ENCODE measurements at regions not wholly inside any gene's neighbourhood (a gene's known extent, or its start where the extent isn't known, plus 50 kb on each side); places are given as distances from the start of the nearest gene placed in this dataset.

- WGBS, 2 donors = 87 to 90% methylated on average over 9 of the region's 9 CpGs
- no peak for ATAC-seq (ENCODE audit: low FRiP score in 2 of 2)
Observed at GRCh38 chr18:69217196-69218000, 183.3 kb upstream of the DOK6 start.

DNA sequence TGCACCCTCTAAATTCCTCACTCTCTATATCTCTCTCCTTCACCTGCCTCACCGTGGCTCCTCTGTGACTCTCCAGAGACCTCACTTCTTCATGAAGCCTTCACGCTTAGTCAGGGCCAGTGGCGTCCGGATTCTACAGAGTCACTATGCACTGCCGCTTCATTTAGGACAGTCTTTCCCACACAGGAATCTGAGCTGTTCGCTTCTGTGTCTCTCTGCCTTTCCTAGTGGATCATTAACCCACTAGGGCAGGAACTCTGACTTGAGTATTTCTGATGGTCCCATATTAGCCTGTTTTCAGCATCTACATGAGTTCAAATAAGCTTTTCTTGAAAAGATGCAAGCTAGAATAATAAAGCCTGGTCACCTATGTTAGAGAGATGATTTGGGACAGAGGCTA, 180.2 kb upstream of the DOK6 start:
- WGBS, 2 donors = 84 to 89% methylated on average over 6 of the region's 6 CpGs
- Histone ChIP-seq H3K36me3 (no peaks in the 10 kb centered on the region), H3K4me1 (no peaks in the 10 kb centered on the region), H3K9me3 (no peaks in the 10 kb centered on the region), H3K4me3 (no peak overlapping the region), H3K27ac (no peak overlapping the region), H3K27me3 (no peaks in the 10 kb centered on the region)
- TF ChIP-seq POLR2AphosphoS5 (IDR thresholded peaks at IDR 0.05) (no peak), EP300 (IDR thresholded peaks at IDR 0.05) (no peak), CTCF (IDR thresholded peaks at IDR 0.05) (no peak), POLR2A (IDR thresholded peaks at IDR 0.05) (no peak)
- DNase-seq (no peak), ATAC-seq (ENCODE audit: low FRiP score in 2 of 2) (no peak)

More at GRCh38 chr18:69217196-69218000, 183.3 kb upstream of the DOK6 start:
- Histone ChIP-seq H3K4me3 (no peak overlapping the region), H3K4me1 (no peaks in the 10 kb centered on the region), H3K27me3 (no peaks in the 10 kb centered on the region), H3K27ac (no peak overlapping the region), H3K36me3 (no peaks in the 10 kb centered on the region), H3K9me3 (no peaks in the 10 kb centered on the region)
- TF ChIP-seq POLR2A (IDR thresholded peaks at IDR 0.05) (no peak), CTCF (IDR thresholded peaks at IDR 0.05) (no peak), EP300 (IDR thresholded peaks at IDR 0.05) (no peak)
- DNase-seq = no peak

DNA sequence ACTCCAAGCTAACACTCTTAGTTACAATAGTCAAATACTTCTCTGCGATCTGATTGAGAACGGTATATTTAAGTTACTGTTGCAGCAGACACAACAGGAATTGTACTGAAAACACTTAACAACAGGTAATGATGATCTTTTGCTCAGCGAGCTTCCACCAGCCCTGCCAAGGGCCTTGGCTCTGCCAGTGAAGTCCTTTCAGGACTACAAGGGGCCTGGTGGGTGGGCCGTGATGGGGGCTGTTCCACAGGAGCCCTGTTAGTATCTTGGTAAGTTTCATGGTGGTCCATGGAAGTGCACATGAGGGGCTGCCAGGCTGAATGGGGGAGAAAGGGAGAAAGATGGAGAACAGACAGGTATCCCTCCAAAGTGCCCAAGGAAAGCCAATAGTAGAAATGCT, 178.6 kb upstream of the DOK6 start:
- ATAC-seq (ENCODE audit: low FRiP score in 2 of 2) = no peak
- WGBS, 2 donors = 85 to 93% methylated on average over 4 of the region's 4 CpGs

DNA sequence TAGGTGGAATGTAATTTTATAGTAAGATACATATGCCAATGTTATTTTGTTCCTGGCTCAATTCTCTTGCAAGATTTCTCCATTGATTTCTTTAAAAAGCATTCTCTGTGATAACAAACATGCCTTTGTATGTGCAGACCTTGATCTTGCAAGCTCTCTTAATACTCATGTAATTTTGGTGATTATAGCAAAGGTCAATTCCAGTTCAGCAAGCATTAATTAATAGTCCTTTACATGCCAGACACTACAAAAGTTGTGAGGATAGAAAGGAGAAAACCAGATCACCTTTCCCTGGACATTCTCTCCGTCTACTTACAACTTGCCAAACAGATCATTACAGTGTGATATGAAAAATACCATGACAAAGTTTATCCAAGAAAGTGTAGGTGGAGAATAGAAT, 173.7 kb upstream of the DOK6 start:
- H3K4me1 ChIP-seq = no peaks in the 10 kb centered on the region
- no peaks in the 10 kb centered on the region for H3K36me3 ChIP-seq
- H3K27ac ChIP-seq = no peak overlapping the region
- H3K9me3 ChIP-seq = no peaks in the 10 kb centered on the region
- TF ChIP-seq POLR2AphosphoS5 (IDR thresholded peaks at IDR 0.05) (no peak), CTCF (IDR thresholded peaks at IDR 0.05) (no peak), EP300 (IDR thresholded peaks at IDR 0.05) (no peak), POLR2A (IDR thresholded peaks at IDR 0.05) (no peak)
- no peak for ATAC-seq (ENCODE audit: low FRiP score in 2 of 2)
- no peaks in the 10 kb centered on the region for H3K27me3 ChIP-seq
- H3K4me3 ChIP-seq = no peak overlapping the region
- WGBS, 2 donors = 88 to 90% methylated on average over 1 of the region's 1 CpG
- DNase-seq = no peak

More for the DNA sequence above, 178.6 kb upstream of the DOK6 start:
- Histone ChIP-seq H3K27ac (no peak overlapping the region), H3K36me3 (no peaks in the 10 kb centered on the region), H3K9me3 (no peaks in the 10 kb centered on the region), H3K4me3 (no peak overlapping the region), H3K27me3 (no peaks in the 10 kb centered on the region), H3K4me1 (no peaks in the 10 kb centered on the region)
- DNase-seq = no peak
- no peak for TF ChIP-seq POLR2AphosphoS5 (IDR thresholded peaks at IDR 0.05)
- no peak for TF ChIP-seq POLR2A (IDR thresholded peaks at IDR 0.05)
- TF ChIP-seq EP300 (IDR thresholded peaks at IDR 0.05) = no peak
- no peak for TF ChIP-seq CTCF (IDR thresholded peaks at IDR 0.05)

- Histone ChIP-seq H3K9me3 (no peaks in the 10 kb centered on the region), H3K4me1 (no peaks in the 10 kb centered on the region), H3K36me3 (no peaks in the 10 kb centered on the region), H3K4me3 (no peak overlapping the region), H3K27me3 (no peaks in the 10 kb centered on the region), H3K27ac (no peak overlapping the region)
- DNase-seq (no peak), ATAC-seq (ENCODE audit: low FRiP score in 2 of 2) (no peak)
- TF ChIP-seq EP300 (IDR thresholded peaks at IDR 0.05) (no peak), POLR2A (IDR thresholded peaks at IDR 0.05) (no peak)
- 79 to 86% methylated on average over 8 of the region's 8 CpGs for WGBS, 2 donors
Observed at GRCh38 chr18:69230204-69230603, 170.5 kb upstream of the DOK6 start.

Data from upper lobe of left lung (tissue), 6 donors.